Hepatocyte (in vitro differentiated cells): ENCODE measurements at regions not wholly inside any gene's neighbourhood (a gene's known extent, or its start where the extent isn't known, plus 50 kb on each side); places are given as distances from the start of the nearest gene placed in this dataset.

ENCODE experiments used
- DNase-seq: peaks from one replicate; pipeline ENCODE4 v3.0.0-alpha.2; 2016; ENCODE audit warnings: low spot score
- H2AFZ ChIP-seq: fragments of 200-600 bp; sonication (generic); 2 replicates; pipeline ENCODE4 v1.6.0; 2016; ENCODE audit warnings: antibody characterized with exemption, mild to moderate bottlenecking
- H3K27ac ChIP-seq: fragments of 200-600 bp; sonication (generic); 2 replicates; pipeline ENCODE4 v1.5.1; 2016; ENCODE audit warnings: mild to moderate bottlenecking
- H3K27me3 ChIP-seq: fragments of 200-600 bp; sonication (generic); 2 replicates; pipeline ENCODE4 v1.6.1; 2016
- H3K36me3 ChIP-seq: fragments of 200-600 bp; sonication (generic); replicated peaks from 2 replicates; pipeline ENCODE4 v1.5.1; 2016; ENCODE audit warnings: low read depth; ENCODE audit not compliant: insufficient read depth
- H3K4me1 ChIP-seq: fragments of 200-600 bp; sonication (generic); 2 replicates; pipeline ENCODE4 v1.5.1; 2016; ENCODE audit warnings: mild to moderate bottlenecking, moderate library complexity; ENCODE audit not compliant: insufficient read depth
- H3K4me2 ChIP-seq: fragments of 200-600 bp; sonication (generic); 2 replicates; pipeline ENCODE4 v1.6.0; 2016
- H3K4me3 ChIP-seq: fragments of 200-600 bp; sonication (generic); 2 replicates; pipeline ENCODE4 v1.5.1; 2016; ENCODE audit warnings: mild to moderate bottlenecking
- H3K79me2 ChIP-seq: fragments of 200-600 bp; sonication (generic); 2 replicates; pipeline ENCODE4 v1.6.0; 2017; ENCODE audit warnings: mild to moderate bottlenecking
- H3K9me2 ChIP-seq: fragments of 200-600 bp; sonication (generic); replicated peaks from 2 replicates; pipeline ENCODE4 v1.6.0; 2017; ENCODE audit warnings: mild to moderate bottlenecking; ENCODE audit not compliant: insufficient read depth
- H3K9me3 ChIP-seq: fragments of 200-600 bp; sonication (generic); 2 replicates; pipeline ENCODE4 v1.5.1; 2016; ENCODE audit warnings: low read depth, mild to moderate bottlenecking
- H4K20me1 ChIP-seq: fragments of 200-600 bp; sonication (generic); 2 replicates; pipeline ENCODE4 v1.6.0; 2016; ENCODE audit warnings: mild to moderate bottlenecking; ENCODE audit not compliant: insufficient read depth, poor library complexity, severe bottlenecking
- EZH2 ChIP-seq: fragments of 200-600 bp; sonication (generic); IDR thresholded peaks from 2 replicates; pipeline ENCODE4 v1.6.1; 2016; ENCODE audit warnings: antibody characterized with exemption, mild to moderate bottlenecking, borderline replicate concordance
- EZH2phosphoT487 ChIP-seq: fragments of 200-600 bp; sonication (generic); IDR thresholded peaks from one replicate; pipeline ENCODE4 v1.6.1; 2018; ENCODE audit warnings: antibody characterized with exemption, mild to moderate bottlenecking, low read depth, moderate library complexity; ENCODE audit not compliant: unreplicated experiment, severe bottlenecking
- WGBS: methylation state at CpG from one replicate; pipeline ENCODE4 v1.1.6; 2016; ENCODE audit warnings: low lambda C conversion rate; ENCODE audit errors: missing lambda C conversion rate; 5-methylcytosine and 5-hydroxymethylcytosine counted together
- TF ChIP-seq, protein P1 (sequence below): fragments of 200-600 bp; sonication (generic); IDR thresholded peaks from 2 replicates; pipeline ENCODE4 v1.5.1; 2016; ENCODE audit warnings: antibody characterized with exemption, mild to moderate bottlenecking; ENCODE audit not compliant: poor library complexity

DNA sequence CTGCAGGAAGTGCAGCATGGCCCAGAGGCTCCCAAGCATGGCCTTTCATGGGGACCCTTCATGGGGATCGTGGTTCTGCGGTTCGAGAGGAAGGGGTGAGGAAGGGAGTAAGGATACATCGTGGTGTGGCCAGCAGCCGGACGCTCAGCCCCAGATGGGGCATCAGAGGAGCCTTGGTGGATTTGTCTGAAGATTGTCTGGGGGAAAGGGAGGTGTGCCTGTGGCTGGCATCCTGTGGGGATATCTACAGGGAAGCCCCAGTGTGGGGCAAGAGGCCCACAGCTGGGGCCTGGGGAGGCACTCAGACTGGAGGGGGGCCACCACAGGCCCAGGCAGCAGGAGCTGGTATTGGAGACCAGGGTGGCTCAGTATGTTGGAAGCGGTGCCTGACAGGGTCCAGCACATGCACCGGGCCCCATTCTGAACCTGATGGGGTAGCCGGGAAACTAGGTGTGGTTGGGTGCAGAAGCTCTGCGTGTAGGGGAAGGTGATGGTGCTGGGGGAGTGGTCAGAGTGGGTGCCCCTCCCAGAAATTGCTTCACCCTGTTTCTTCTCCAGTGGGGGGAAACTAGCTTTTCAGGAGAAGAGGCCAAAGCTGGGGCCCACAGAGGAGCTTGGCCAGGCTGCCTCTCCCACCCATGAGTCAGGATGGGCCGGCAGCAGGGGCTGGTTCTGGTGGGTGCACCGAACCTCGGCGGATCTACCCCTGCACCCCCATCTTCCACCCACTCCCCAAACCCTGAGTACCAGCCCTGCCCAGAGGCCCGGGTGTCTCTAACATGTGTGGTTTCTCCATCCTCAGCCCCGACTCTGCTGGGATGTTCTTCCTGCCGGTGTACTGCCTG, 274.4 kb upstream of the HDAC4 start:
- Histone ChIP-seq H3K4me3 (no peak overlapping the region), H3K9me3 (no peaks in the 10 kb centered on the region), H2AFZ (no peak overlapping the region), H3K36me3 (no peaks in the 10 kb centered on the region), H3K9me2 (no peaks in the 10 kb centered on the region), H3K4me2 (no peak overlapping the region), H3K4me1 (no peaks in the 10 kb centered on the region), H3K27ac (no peak overlapping the region), H3K79me2 (no peaks in the 10 kb centered on the region), H4K20me1 (no peaks in the 10 kb centered on the region), H3K27me3 (no peaks in the 10 kb centered on the region)
- 97% methylated on average over 17 of the region's 17 CpGs for WGBS
- TF ChIP-seq EZH2phosphoT487: no peak
- TF ChIP-seq EZH2: no peak
- TF ChIP-seq, protein P1, sequence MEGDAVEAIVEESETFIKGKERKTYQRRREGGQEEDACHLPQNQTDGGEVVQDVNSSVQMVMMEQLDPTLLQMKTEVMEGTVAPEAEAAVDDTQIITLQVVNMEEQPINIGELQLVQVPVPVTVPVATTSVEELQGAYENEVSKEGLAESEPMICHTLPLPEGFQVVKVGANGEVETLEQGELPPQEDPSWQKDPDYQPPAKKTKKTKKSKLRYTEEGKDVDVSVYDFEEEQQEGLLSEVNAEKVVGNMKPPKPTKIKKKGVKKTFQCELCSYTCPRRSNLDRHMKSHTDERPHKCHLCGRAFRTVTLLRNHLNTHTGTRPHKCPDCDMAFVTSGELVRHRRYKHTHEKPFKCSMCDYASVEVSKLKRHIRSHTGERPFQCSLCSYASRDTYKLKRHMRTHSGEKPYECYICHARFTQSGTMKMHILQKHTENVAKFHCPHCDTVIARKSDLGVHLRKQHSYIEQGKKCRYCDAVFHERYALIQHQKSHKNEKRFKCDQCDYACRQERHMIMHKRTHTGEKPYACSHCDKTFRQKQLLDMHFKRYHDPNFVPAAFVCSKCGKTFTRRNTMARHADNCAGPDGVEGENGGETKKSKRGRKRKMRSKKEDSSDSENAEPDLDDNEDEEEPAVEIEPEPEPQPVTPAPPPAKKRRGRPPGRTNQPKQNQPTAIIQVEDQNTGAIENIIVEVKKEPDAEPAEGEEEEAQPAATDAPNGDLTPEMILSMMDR: no peak
- no peak for DNase-seq

GRCh38 chr2:239674101-239674980, 273.5 kb upstream of the HDAC4 start:
- WGBS: 93% methylated on average over 17 of the region's 17 CpGs
- no peak overlapping the region for H2AFZ ChIP-seq
- no peaks in the 10 kb centered on the region for H3K27me3 ChIP-seq
- TF ChIP-seq EZH2 (no peak), EZH2phosphoT487 (no peak)
- TF ChIP-seq, protein P1: no peak
- H3K36me3 ChIP-seq: no peaks in the 10 kb centered on the region
- H3K9me2 ChIP-seq: no peaks in the 10 kb centered on the region
- no peaks in the 10 kb centered on the region for H3K4me1 ChIP-seq
- H3K27ac ChIP-seq: no peak overlapping the region
- no peak for DNase-seq
- no peaks in the 10 kb centered on the region for H4K20me1 ChIP-seq
- no peak overlapping the region for H3K4me2 ChIP-seq
- H3K79me2 ChIP-seq: no peaks in the 10 kb centered on the region
- no peaks in the 10 kb centered on the region for H3K9me3 ChIP-seq
- no peak overlapping the region for H3K4me3 ChIP-seq

DNA sequence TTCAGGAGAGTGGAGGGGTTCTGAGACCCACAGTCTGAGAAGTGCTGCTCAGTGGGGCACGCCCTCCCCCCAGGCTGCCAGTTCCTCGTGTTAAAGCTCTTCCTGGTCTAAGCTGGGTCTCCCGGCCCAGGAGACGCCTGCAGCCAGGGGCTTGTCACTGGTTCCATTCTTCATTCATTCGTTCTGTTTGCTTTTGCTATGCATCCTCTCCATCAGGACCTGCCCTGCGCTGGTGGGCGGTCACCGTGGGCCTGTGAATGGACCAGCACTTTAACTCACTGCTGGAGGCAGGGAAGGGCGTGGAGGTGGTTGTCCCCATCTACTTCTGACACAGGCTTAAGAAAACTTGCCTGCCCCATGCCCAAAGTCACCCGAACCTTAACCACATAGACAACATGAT, 272.8 kb upstream of the HDAC4 start:
- no peak overlapping the region for H3K27ac ChIP-seq
- H3K9me3 ChIP-seq: no peaks in the 10 kb centered on the region
- H3K36me3 ChIP-seq: no peaks in the 10 kb centered on the region
- 86% methylated on average over 10 of the region's 10 CpGs for WGBS
- no peaks in the 10 kb centered on the region for H3K79me2 ChIP-seq
- no peaks in the 10 kb centered on the region for H3K27me3 ChIP-seq
- TF ChIP-seq EZH2: no peak
- TF ChIP-seq, protein P1: no peak
- no peak for TF ChIP-seq EZH2phosphoT487
- H3K4me1 ChIP-seq: no peaks in the 10 kb centered on the region
- H3K9me2 ChIP-seq: no peaks in the 10 kb centered on the region
- DNase-seq: no peak
- no peak overlapping the region for H2AFZ ChIP-seq
- H3K4me2 ChIP-seq: no peak overlapping the region
- H3K4me3 ChIP-seq: no peak overlapping the region
- no peaks in the 10 kb centered on the region for H4K20me1 ChIP-seq
